Mucosa of descending colon (tissue), 3 donors: ENCODE measurements at regions not wholly inside any gene's neighbourhood (a gene's known extent, or its start where the extent isn't known, plus 50 kb on each side); places are given as distances from the start of the nearest gene placed in this dataset.

Experiments used
- ATAC-seq: fragments of 200-7000 bp; cut with Tn5 transposase; one replicate; pipeline ENCODE4 v1.9.1; 2020; ENCODE audit warnings: mild to moderate bottlenecking, moderate library complexity
- DNase-seq, 3 donors: peaks; one replicate each; pipeline ENCODE4 v3.0.0-alpha.2; 2020
- H3K36me3 ChIP-seq: fragments of 200-600 bp; one replicate; pipeline ENCODE4 v1.8.0; 2021; ENCODE audit warnings: low read depth, mild to moderate bottlenecking
- H3K4me1 ChIP-seq: fragments of 200-600 bp; one replicate; pipeline ENCODE4 v1.8.0; 2021; ENCODE audit warnings: low read depth, mild to moderate bottlenecking
- H3K4me3 ChIP-seq: fragments of 200-600 bp; one replicate; pipeline ENCODE4 v1.8.0; 2021; ENCODE audit warnings: mild to moderate bottlenecking
- H3K9me3 ChIP-seq: fragments of 200-600 bp; one replicate; pipeline ENCODE4 v1.8.0; 2021; ENCODE audit warnings: mild to moderate bottlenecking
- intact Hi-C, 2 donors: fragments of 100-400 bp; cut with DNase I in 1 of 2; cut with micrococcal nuclease in 1 of 2; formaldehyde crosslinking; loops; one replicate each; pipeline versions ENCODE4 v1.11.0 to v1.11.1; 2022; cut with DNase I, micrococcal nuclease
- TF ChIP-seq, protein P1 (sequence below): fragments of 200-600 bp; IDR thresholded peaks from one replicate; pipeline ENCODE4 v1.8.0; 2022; ENCODE audit warnings: antibody characterized with exemption, mild to moderate bottlenecking
- donor health status: DM: no; HTN: no; CAD: no; lungs with moderate emphysema.
- donor health status: DM: no; HTN: no; CAD: no.
- donor health status: DM: no; HTN: yes; CAD: no.

DNA sequence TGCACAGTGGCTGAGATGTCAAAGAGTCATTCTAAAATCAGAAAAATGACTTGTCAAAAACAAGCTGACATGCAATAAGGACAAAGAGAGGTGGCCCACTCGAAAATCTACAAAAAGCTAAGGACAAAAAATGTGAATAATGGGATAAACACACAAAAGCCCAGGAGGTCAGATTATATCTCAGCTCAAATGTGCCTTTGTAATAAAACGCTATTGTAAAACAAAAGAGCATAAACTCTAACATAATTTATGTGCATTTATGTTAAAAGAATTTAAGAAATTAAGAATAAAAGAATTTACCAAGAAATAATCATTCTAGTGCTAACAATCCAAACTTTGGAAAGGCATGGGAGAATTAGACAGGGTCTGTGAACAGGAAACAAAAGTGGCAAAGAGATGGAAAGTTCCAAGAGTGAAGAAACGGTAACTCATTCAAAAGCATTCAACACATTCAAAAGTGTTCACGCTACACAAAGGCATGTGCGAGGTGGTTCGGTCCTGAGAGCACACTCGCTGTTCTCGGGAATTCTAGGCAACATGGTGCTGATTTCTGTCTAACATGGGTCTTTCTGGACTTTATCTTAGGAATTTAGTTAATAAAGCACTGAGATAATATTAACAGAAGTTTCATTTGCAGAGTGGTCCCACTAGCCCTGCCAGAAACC lies 197.7 kb downstream of the KATNAL1 start:
- no peak for DNase-seq
- ATAC-seq, result no peak
- Histone ChIP-seq H3K4me3 (no peak overlapping the region), H3K9me3 (no peaks in the 10 kb centered on the region), H3K36me3 (no peaks in the 10 kb centered on the region), H3K4me1 (peaks cover 12% of the 10 kb centered on the region)
- TF ChIP-seq, protein P1, sequence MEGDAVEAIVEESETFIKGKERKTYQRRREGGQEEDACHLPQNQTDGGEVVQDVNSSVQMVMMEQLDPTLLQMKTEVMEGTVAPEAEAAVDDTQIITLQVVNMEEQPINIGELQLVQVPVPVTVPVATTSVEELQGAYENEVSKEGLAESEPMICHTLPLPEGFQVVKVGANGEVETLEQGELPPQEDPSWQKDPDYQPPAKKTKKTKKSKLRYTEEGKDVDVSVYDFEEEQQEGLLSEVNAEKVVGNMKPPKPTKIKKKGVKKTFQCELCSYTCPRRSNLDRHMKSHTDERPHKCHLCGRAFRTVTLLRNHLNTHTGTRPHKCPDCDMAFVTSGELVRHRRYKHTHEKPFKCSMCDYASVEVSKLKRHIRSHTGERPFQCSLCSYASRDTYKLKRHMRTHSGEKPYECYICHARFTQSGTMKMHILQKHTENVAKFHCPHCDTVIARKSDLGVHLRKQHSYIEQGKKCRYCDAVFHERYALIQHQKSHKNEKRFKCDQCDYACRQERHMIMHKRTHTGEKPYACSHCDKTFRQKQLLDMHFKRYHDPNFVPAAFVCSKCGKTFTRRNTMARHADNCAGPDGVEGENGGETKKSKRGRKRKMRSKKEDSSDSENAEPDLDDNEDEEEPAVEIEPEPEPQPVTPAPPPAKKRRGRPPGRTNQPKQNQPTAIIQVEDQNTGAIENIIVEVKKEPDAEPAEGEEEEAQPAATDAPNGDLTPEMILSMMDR, result no peak
- intact Hi-C loops, result loop anchor here (5.0 to 10.0 kb wide), 6 partner anchors 185 to 597 kb away; no protein-coding TSS in a partner anchor

DNA sequence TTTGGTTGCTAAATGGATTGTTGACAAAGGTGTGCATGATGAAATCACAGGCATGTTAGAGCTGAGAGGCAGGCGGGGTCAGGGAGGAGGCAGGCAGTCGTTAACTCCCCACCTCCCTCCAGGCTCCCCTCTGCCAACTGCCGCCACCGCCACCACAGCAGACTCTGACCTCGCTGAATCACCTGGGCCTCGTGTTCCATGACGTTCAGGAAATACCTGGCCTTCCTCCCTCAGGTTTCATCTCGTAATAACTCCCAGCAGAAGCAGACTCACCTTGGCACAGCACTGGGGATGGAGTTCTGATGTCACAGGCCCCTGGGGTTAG lies 198.5 kb downstream of the KATNAL1 start:
- no peak overlapping the region for H3K4me3 ChIP-seq

DNA sequence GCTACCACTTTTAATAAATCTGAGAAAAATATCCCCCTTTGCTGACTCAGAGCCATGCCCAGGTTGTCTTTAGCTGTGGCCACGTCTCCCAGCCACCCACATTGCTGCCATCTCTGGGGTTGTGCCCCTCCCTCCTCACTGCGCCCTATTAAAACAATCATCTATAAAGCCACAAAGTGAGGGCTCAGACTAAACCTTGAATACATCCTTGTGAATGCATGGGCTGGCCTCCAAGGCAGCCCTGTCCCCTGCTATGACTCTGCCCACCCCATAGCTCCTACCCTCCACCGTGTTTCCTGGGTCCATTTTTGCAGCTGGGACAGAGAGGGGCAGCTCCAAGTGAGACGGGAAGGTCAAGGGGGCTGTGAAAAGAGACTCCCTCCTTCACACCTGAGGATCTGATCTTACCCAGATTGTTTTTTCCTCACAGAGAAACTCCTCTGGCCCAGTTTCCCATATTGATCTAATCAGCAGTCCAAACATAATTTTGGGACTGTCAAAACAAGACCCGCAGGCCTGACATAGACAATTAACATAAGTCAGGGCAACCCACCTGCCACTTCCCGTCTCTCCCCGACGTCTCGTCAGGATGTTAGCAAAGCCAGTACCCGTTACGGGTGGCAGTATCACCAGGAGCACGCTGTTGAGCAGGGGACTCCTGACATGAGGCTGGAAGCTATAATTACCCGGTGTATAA lies 199.0 kb downstream of the KATNAL1 start:
- TF ChIP-seq, protein P1, result no peak
- no peak overlapping the region for H3K4me3 ChIP-seq
- no peaks in the 10 kb centered on the region for H3K36me3 ChIP-seq
- no peak for ATAC-seq
- H3K9me3 ChIP-seq, result no peaks in the 10 kb centered on the region
- intact Hi-C loops, result no loop called here
- DNase-seq, result peak in 2 of 3 donors; percentile 17 to 42
- peaks cover 5% of the 10 kb centered on the region for H3K4me1 ChIP-seq

More for the DNA sequence above, 198.5 kb downstream of the KATNAL1 start:
- DNase-seq, result peak; percentile 90 to 91 (median 91)
- Histone ChIP-seq H3K4me1 (peaks cover 7% of the 10 kb centered on the region), H3K9me3 (no peaks in the 10 kb centered on the region), H3K36me3 (no peaks in the 10 kb centered on the region)
- peak; percentile 96 for ATAC-seq
- TF ChIP-seq, protein P1, result no peak
- intact Hi-C loops, result no loop called here

DNA sequence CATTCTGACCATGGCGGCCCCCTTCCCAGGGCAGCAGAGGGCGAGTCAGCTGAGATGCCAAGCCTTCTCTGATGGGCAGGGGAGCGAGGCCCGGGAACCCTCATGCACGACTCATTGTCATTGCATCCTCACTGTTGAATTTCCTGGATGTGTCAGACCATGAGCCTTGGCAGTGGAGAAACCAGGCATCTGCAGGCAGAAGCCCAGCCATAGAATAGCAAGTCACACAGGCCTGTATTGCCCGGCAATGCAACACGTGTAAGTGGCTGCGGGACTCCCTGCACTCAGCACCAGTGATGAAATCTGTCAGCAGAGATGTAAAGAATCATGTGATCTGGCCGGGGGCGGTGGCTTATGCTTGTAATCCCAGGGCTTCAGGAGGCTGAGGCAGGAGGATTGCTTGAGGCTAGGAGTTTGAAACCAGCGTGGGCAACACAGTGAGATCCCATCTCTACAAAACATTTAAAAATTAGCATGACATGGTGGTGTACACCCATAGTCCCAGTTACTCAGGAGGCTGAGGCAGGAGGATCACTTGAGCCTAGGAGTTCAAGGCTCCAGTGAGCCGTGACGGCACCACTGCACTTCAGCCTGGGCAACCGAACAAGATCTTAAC lies 199.7 kb downstream of the KATNAL1 start:
- Histone ChIP-seq H3K4me3 (no peak overlapping the region), H3K9me3 (no peaks in the 10 kb centered on the region), H3K36me3 (no peaks in the 10 kb centered on the region), H3K4me1 (peaks cover 5% of the 10 kb centered on the region)
- intact Hi-C loops, result no loop called here
- no peak for ATAC-seq
- TF ChIP-seq, protein P1, result no peak
- DNase-seq, result peak in 2 of 3 donors; percentile 38 to 46

DNA sequence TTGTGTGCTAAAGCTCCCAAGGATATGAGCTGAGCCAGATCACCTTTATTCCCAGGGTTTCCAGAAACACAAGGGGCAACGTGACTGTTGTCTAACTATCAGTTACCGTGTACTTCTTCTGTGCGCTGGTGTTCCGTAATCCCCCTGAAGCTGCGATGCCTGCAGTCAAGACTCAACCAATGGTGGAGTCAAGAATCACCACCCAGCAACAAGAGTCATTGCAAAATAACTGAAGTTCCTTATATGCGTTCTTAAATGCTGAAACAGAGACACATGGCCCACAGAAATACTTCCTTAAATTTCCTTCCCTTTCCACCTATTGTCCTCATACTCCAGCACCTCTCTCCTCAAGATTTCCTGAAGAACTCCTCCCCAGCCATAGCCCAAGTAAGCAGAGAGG lies 200.2 kb downstream of the KATNAL1 start:
- DNase-seq, result no peak

More for the DNA sequence above, 200.2 kb downstream of the KATNAL1 start:
- Histone ChIP-seq H3K4me3 (no peak overlapping the region), H3K9me3 (no peaks in the 10 kb centered on the region), H3K36me3 (no peaks in the 10 kb centered on the region), H3K4me1 (peaks cover 5% of the 10 kb centered on the region)
- TF ChIP-seq, protein P1, result no peak
- no peak for ATAC-seq
- intact Hi-C loops, result no loop called here
